ENCODE measurements at regions not wholly inside any gene's neighbourhood (a gene's known extent, or its start where the extent isn't known, plus 50 kb on each side); places are given as distances from the start of the nearest gene placed in this dataset.

DNA sequence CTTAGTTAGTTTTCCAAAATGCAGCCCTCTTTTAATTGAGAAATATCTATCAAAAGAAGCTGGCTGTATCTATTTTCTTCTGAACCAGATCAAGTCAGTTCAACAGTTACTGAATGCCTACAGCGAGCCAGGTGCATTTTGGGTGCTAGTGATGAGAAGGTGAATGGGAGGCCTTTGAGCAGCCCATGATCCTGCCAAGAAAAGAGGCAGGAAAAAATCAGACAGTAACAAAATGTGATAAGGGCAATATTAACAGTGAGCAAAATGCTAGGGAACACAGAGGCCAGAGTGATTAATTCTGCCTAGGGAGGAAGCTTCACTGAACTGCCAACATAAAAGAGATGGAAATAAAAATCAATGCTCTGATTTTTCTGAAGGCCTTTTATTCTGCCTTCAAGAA, 248.5 kb downstream of the SNCA start:
- H3K79me2 ChIP-seq (ENCODE audit: control insufficient read depth, insufficient read depth, low read length), result no peaks in the 10 kb centered on the region
- no peak for DNase-seq (ENCODE audit: extremely low read depth in 1 of 4, low spot score in 3 of 4)
- no peak overlapping the region for H3K4me3 ChIP-seq
- H2AFZ ChIP-seq (ENCODE audit: low read depth, low read length), result no peak overlapping the region
- no peaks in the 10 kb centered on the region for H3K36me3 ChIP-seq (ENCODE audit: control insufficient read depth, insufficient read depth, low read length)
- H3K9ac ChIP-seq (ENCODE audit: insufficient read depth in 1 of 2, low read depth in 2 of 2, low read length in 2 of 2), result no peak overlapping the region
- no peak for ATAC-seq
- WGBS (ENCODE audit: insufficient coverage, low coverage, missing lambda C conversion rate), result 20% methylated on average over 1 of the region's 1 CpG
- H3K9me3 ChIP-seq (replicated peaks; ENCODE audit: control insufficient read depth, insufficient read depth, low read depth, low read length), result no peaks in the 10 kb centered on the region
- no peaks in the 10 kb centered on the region for H3K27me3 ChIP-seq (ENCODE audit: control insufficient read depth in 2 of 2, insufficient read depth in 2 of 2, low read length in 2 of 2)
- no peak overlapping the region for H3K4me2 ChIP-seq (ENCODE audit: insufficient read depth, low read length)
- H3K27ac ChIP-seq (ENCODE audit: extremely low read depth, low read depth, low read length), result no peak overlapping the region
- intact Hi-C loops (cut with micrococcal nuclease) (no loop called here), in situ Hi-C loops (cut with MboI) (no loop called here)
- ChIA-PET CTCF (ENCODE audit: low intra/inter-chr PET ratio) (no interaction called here), POLR2A (no interaction called here)
- H4K20me1 ChIP-seq (replicated peaks; ENCODE audit: control insufficient read depth, insufficient read depth, low read length), result no peaks in the 10 kb centered on the region
- no peak for FAIRE-seq
- no peaks in the 10 kb centered on the region for H3K4me1 ChIP-seq (replicated peaks in 1 of 2; ENCODE audit: control insufficient read depth in 2 of 2, insufficient read depth in 2 of 2, low read length in 2 of 2)
- no TSS peak for BruUV-seq (replicated peaks)
- no peaks in the 10 kb centered on the region for H3K9me1 ChIP-seq (ENCODE audit: control insufficient read depth, insufficient read depth, low read length)
- TF ChIP-seq GABPA (tag; conservative IDR thresholded peaks at IDR 0.05; ENCODE audit: low read depth) (no peak), FOXA3 (CRISPR knock-in tag; conservative IDR thresholded peaks at IDR 0.05 in 1 of 2, IDR thresholded peaks at IDR 0.05 in 1 of 2) (no peak), ZNF696 (CRISPR knock-in tag; conservative IDR thresholded peaks at IDR 0.05) (no peak), ZSCAN29 (IDR thresholded peaks at IDR 0.05) (no peak), PCBP1 (IDR thresholded peaks at IDR 0.05; ENCODE audit: low read depth, low read length, poor library complexity, severe bottlenecking) (no peak), RAD51 (IDR thresholded peaks at IDR 0.05; ENCODE audit: borderline replicate concordance, low read depth) (no peak), ARHGAP35 (IDR thresholded peaks at IDR 0.05; ENCODE audit: partially characterized antibody) (no peak), SP1 (CRISPR knock-in tag; IDR thresholded peaks at IDR 0.05) (no peak), KAT2B (IDR thresholded peaks at IDR 0.05; ENCODE audit: low read depth, low read length) (no peak), SRF (CRISPR knock-in tag; IDR thresholded peaks at IDR 0.05) (no peak), RFX7 (CRISPR knock-in tag; IDR thresholded peaks at IDR 0.05) (no peak), ZNF347 (CRISPR knock-in tag; IDR thresholded peaks at IDR 0.05; ENCODE audit: low read depth) (no peak), MAZ (CRISPR knock-in tag; conservative IDR thresholded peaks at IDR 0.05 in 1 of 2, IDR thresholded peaks at IDR 0.05 in 1 of 2) (no peak), ZNF3 (CRISPR knock-in tag; IDR thresholded peaks at IDR 0.05) (no peak), HMBOX1 (IDR thresholded peaks at IDR 0.05) (no peak), ZFP91 (CRISPR knock-in tag; IDR thresholded peaks at IDR 0.05) (no peak), SMARCA4 (IDR thresholded peaks at IDR 0.05) (no peak)
- TF ChIP-seq, protein P1, sequence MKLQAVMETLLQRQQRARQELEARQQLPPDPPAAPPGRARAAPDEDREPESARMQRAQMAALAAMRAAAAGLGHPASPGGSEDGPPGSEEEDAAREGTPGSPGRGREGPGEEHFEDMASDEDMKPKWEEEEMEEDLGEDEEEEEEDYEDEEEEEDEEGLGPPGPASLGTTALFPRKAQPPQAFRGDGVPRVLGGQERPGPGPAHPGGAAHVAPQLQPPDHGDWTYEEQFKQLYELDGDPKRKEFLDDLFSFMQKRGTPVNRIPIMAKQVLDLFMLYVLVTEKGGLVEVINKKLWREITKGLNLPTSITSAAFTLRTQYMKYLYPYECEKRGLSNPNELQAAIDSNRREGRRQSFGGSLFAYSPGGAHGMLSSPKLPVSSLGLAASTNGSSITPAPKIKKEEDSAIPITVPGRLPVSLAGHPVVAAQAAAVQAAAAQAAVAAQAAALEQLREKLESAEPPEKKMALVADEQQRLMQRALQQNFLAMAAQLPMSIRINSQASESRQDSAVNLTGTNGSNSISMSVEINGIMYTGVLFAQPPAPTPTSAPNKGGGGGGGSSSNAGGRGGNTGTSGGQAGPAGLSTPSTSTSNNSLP (IDR thresholded peaks at IDR 0.05; ENCODE audit: borderline replicate concordance, low read depth, low read length), result no peak
